ENCODE measurements at regions not wholly inside any gene's neighbourhood (a gene's known extent, or its start where the extent isn't known, plus 50 kb on each side); places are given as distances from the start of the nearest gene placed in this dataset.
A peak's percentile ranks its signal among the peaks of the same experiment; 100 is the strongest.
"Not testable (repeated sequence)": the region's sequence is repeated elsewhere in the genome, so short reads cannot be mapped to it uniquely, and the experiment has no call there.

DNA sequence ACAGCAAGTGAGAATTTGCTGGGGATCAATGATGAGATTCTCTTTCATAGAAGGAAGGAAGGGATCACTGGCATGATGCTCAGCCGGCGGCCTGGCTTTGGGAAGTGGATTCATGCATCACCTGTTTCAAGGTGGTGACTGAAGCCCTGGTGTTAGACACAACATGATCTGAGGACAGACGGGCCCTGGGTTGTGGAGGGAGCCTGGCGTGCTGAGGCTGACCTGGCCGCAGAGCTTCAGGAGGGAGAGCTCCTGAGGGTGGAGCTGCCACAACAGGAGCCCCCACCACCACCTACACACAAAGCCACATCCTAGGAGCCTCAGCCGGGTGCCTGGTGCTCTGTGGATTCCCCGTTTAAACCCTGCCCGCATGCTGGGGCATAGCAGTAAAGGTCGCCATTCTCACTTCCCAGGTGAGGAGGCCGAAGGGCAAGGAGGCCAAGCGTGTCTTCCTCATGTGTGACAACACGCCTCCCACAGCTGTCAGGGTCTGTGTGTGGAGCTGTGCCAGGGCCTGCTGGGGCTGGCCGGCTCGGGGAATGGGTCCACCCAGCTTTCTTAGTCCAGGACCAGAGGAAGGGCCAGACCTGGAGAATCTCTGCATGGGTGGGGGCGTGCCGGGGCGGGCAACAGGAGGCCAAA lies 107.0 kb downstream of the ERMARD start:
- DNase-seq: no peak

DNA sequence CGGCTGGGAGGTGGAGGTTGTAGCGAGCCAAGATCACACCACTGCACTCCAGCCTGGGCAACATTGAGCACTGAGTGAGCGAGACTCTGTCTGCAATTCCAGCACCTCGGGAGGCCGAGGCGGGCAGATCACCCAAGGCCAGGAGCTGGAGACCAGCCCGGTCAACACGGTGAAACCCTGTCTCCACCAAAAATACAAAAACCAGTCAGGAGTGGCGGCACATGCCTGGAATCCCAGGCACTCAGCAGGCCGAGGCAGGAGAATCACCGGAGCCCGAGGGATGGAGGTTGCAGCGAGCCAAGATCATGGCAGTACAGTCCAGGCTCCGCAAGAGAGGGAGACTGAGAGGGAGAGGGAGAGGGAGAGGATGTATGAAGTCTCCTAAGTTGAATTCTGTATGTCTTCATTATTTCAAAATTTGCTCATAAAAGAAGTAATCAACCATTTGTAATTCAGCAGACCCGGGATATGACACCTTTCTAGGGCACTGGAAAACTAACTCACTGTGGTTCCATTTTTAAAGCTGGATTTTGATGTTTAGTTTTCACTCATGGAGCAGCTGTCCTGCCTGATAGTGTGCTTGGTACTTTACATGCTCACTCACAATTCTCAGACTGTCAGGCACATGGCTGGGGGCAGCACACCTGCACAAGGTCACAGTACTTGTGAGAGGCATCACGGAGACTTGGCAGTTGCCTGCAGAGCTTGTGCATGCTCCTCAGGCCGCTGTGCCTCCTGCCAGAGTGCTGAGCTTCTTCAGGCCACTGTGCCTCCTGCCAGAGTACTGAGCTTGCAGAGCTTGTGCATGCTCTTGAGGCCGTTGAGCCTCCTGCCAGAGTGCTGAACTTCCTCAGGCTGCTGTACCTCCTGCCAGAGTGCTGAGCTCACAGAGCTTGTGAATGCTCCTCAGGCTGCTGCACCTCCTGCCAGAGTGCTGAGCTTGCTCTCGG lies 106.2 kb downstream of the ERMARD start:
- DNase-seq: no peak

DNA sequence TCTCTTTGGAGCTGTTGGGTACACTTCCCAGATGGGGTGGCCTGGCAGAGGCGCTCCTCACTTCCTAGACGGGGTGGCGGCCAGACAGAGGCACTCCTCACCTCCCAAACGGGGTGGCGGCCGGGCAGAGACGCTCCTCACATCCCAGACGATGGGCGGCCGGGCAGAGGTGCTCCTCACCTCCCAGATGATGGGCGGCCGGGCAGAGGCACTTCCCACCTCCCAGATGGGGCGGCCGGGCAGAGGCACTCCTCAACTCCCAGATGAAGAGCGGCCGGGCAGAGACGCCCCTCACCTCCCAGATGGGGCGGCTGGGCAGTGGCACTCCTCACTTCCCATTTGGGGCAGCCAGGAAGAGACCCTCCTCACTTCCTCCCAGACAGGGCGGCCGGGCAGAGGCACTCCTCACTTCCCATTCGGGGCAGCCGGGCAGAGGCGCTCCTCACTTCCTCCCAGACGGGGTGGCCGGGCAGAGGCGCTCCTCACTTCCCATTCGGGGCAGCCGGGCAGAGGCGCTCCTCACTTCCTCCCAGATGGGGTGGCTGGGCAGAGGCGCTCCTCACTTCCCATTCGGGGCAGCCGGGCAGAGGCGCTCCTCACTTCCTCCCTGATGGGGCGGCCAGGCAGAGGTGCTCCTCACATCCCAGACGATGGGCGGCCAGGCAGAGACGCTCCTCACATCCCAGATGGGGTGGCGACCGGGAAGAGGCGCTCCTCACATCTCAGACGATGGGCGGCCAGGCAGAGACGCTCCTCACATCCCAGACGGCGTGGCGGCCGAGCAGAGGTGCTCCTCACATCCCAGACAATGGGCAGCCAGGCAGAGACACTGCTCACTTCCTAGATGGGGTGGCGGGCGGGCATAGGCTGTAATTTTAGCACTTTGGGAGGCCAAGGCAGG lies 105.3 kb downstream of the ERMARD start:
- not testable (repeated sequence) for DNase-seq

DNA sequence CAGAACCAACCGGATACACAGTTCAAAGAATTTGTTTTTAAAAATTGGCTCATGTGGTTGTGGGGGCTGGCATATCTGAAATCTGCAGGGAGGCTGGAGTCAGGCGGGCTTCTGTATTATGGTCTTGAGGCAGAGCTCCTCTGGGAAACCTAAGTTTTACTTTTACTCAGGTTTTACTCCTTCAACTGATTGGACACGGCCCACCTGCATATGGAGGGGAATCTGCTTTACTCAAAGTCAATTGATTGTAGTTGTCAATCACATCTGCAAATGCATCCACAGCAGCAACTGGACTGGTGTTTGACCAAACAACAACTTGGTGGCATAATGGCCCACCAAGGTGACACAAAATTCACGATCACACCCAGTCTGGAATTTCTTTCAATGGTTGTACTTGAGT lies 103.4 kb downstream of the ERMARD start:
- no peak for DNase-seq

DNA sequence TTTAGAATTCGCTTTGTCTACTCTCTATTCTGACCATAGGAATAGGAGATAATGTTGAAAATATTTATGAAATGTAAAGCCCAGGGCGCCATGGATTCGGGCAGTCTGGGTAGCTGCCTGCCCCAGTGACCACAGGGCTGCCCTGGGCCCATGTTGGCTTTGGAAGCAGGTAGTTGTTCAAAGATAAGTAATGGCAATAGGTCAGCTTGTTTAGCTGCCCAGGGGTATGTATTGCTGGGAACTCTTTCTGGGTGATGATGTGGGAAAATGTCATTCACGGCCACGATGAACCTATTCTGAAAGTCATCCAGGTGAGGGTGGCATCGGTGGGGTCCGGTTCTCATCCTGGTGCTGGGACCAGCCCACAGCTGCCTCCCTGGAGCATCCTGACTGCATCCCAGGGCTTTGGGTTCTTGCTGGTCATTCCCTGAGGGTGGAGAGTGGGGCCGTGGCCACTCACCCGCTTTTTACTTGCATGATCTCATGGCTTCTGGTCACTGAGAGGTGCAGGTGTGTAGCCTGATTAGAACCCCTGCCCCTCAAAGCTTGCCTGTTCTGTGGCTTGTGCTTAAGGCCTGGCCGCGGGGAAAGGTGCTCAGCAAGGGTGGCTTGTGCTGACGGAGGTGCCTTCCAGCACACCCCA lies 102.8 kb downstream of the ERMARD start:
- no peak for DNase-seq

DNA sequence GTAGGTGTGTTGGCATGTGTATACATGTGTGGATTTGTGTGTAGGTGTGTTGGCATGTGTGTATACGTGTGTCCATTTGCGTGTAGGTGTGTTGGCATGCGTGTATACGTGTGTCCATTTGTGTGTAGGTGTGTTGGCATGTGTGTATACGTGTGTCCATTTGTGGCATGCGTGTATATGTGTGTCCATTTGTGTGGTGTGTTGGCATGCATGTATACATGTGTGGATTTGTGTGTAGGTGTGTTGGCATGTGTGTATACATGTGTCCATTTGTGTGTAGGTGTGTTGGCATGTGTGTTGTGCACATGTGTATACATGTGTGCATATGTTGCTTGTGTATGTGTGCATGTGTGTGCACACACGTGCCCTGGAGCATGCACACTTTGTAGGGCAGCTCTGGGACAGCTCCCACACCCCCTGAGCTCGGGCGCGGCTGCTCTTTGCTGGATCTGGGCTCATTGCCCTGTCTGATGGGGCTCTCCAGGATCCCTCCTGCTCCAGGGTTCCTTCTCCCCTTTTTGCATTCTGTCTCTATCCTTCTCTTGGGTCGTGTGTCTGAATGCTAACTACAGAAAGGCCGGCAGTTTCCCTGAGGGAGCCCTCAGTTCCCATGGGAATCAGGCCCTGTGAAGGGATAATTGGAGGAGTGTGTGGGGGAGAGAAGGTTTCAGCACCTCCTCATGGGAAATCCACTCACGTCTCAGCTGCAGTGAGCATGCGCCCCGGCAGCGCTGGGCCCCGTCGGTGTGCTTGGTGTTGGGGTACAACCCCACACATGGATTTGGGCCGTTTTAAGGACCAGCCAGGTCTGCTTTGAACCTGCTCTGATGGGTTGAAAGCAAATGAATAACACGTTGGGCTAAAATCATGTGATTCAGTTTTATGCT lies 102.0 kb downstream of the ERMARD start:
- DNase-seq: no peak

DNA sequence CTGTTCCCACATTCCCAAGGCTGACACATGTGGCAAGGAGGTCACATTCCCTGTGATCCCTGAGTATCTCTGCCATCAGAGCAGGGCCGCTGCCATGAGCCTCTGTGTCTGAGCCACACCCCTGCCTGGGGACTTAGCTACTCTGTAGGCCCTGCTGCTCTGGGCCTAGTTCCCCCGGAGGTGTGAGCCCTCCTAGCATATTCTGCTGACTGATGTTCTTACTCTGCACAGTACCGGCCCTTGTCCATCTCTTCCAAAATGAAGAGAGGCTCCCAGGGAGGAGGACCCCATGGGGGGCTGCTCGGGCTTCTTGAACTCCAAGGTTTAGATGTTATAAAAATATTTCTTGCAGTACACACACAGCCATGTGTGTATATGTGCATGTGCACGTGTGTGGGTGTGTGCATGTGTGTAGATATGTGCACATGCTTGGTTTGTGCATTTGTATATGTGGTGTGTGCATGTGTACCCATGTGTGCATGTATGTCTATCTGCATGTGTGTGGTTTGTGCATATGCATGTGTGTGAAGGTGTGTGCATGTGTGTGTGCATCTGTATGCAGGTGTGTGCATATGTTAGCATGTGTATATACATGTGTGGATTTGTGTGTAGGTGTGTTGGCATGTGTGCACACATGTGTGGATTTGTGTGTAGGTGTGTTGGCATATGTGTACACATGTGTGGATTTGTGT lies 101.2 kb downstream of the ERMARD start:
- no peak for DNase-seq

DNA sequence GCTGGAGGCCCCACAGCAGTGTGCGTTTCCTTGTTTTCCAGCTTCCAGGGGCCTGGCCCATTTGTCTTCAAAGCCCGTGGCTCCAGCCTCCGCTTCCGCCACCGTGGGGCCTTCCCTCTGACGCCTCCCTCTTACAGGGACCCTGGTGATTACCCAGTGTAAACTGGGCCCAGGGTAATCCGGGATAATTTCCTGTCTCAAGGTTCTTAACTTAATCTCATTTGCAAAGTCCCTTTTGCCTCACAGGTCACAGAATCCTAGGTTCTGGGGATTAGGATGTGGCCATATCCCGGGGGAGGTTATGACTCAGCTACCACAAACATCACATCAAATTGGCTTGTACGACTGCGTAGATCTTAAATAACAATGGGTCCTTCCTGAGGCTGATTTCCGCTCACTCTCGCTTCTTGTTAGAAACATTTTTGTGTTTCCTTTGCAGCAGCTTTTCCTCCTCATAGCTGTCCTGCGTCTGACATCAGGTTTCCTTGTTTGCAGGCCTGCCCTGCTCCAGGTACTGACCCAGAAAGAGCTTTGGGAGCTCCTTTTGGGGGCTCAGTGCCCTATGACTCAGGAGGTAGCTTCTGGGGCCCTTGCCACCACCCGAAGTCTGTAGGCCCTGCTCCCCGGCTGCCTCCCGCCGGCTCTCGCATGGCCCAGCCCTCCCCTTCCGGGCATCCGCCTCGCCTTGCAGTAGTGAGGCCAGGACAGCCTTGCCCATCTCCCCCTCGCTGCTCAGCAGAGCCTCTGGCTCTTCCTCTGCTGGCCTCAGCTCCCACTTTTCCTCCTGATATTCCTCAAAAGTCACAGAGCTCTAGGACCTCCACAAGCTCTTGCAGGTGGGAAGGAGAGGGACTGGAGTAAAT lies 100.5 kb downstream of the ERMARD start:
- DNase-seq: peak; percentile 14

DNA sequence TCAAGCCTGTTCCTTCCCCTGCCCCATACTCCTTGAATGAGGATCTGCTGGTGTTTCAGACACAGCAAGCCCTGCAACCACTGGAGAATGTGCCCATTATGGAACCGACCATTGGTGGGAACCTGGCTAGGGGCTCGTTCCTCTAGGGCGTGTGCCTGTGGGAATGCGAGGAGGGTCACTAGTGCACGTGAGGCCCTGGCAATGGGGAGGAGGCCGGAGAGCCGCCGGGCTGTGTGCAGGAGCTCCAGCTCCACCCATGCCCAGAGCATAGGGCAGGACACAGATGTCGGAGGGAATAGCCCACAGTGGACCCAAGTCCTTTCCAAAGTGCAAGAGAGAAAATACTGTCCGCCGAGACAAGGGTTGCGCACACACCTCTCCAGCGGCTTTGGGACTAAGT lies 99.3 kb downstream of the ERMARD start:
- DNase-seq: no peak

DNA sequence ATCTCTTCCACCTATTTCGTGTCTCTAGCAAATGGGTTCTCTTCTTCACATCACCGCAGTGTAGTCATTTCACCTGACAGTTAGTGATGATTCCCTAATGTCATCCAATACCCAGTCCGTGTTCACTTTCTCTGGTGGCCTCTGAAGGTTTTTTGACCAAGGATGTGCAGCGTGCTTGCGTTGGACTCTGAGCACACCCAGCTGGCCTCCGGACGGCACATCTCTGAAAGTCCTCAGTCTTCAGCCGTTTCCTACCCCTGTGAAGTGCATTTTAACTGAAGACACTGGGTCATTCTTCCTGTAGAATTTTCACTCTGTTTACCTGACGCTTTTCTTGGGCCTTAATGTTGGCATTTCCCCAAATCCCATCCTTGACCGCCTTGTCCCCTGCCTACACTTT lies 98.7 kb downstream of the ERMARD start:
- no peak for DNase-seq

DNA sequence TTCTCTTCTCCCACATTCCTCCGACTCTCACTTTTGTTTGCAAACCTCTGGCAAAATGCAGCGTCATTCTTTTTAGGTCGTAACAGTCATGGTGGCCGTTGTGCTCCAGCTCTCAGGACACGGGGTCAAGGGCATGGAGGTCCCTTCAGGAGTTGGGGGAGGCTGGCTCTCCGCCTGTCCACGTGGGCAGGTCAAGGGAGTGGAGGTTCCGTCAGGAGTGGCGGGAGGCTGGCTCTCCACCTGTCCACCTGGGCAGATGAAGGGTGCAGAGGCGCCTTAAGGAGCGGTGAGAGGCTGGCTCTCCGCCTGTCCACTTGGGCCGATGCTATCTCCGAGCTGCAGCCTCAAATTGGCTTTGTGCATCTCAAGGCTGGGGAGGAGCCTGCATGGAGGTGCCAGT lies 98.0 kb downstream of the ERMARD start:
- DNase-seq: no peak

DNA sequence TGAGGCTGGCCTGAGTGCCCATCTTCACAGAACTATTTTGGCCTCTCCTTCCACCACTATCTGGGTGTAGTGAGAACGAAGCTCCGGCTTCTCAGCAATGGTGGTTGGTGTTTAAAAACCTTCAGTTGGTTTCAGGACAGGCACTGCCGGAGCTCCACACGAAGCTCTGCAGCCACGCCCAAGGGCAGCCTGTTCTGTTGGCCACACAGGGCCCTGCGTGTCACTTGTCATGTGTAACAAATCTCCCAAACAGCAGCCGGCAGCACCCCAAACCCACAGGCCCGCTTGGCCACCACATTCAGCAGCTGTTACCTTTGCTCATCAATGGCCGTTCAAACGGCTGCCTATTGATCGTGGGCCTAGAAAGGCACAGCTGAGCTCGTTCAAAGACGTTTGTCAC lies 97.5 kb downstream of the ERMARD start:
- DNase-seq: no peak

DNA sequence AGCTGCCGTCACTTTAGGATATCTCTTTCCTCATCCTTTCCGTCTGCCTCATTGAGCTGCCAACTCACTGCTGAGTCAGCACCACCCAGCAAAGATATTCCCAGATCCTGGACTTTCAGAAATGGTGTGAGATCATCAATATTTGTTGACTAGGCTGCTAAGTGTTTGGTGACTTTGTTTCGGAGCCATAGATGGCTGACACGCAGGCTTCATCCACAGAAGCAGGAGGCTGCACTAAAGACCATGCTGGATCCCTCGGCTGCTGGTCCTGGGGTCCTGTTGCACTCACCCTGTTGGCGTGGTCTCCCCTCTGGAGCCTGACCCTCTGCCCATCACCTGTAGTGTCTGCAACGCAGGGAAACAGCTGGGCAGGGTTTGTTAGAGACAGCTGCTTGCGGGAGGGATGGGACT lies 96.5 kb downstream of the ERMARD start:
- no peak for DNase-seq

DNA sequence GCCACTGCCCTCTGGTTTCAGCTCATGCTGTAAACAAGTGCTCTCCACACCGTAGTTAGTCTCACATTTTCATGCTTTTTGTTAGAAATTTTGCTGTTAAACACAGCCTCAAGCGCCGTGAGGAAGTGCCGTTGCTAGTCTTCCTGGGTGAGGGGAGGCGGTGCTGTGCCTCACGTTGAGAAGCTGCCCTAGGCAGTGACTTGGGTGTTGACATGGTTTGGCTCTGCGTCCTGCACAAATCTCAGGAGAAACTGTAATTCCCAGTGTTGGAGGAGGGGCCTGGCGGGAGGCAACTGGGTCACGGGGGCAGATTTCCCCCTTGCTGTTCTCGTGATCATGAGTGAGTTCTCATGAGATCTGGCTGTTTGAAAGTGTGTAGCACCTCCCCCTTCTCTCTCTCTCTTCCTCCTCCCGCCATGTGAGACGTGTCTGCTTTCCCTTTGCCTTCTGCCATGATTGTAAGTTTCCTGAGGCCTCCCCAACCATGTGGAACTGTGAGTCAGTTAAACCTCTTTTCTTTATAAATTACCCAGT lies 95.8 kb downstream of the ERMARD start:
- no peak for DNase-seq

DNA sequence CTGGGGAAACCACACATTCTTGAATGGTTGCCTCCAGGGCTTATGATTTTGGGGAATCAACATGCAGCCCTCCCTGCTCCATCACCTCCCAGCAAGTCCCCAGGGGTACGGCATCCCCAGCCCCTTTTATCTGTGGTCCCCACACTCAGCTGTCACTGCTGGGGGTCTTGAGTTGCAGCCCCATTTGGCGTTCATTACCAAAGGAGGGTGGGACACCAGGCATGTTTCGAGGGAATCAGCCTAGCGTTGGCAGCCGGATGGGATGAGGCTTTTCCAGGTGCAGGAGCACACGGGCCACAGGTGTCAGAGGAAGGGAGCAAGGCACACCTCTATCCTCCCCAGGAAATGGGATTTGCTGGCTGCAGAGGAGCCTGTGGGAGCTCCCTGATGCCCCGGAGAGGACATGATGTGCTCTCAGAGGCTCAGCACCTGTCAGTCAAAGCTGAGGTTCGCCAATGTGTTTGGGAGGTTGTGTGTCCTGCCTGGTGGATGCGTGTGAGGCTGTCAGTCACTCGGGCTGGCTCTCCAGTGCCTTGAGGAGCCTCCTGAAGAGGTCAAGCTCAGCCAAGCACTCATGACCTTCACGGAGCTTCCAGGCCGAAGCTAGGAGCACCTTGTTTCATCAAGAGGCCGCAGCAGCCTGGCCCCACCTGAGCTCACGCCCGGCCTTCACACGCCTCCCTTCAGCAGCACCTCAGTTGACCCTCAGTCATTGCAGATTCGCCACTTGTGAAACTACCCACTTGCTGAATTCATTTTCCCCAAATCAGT lies 95.0 kb downstream of the ERMARD start:
- no peak for DNase-seq

DNA sequence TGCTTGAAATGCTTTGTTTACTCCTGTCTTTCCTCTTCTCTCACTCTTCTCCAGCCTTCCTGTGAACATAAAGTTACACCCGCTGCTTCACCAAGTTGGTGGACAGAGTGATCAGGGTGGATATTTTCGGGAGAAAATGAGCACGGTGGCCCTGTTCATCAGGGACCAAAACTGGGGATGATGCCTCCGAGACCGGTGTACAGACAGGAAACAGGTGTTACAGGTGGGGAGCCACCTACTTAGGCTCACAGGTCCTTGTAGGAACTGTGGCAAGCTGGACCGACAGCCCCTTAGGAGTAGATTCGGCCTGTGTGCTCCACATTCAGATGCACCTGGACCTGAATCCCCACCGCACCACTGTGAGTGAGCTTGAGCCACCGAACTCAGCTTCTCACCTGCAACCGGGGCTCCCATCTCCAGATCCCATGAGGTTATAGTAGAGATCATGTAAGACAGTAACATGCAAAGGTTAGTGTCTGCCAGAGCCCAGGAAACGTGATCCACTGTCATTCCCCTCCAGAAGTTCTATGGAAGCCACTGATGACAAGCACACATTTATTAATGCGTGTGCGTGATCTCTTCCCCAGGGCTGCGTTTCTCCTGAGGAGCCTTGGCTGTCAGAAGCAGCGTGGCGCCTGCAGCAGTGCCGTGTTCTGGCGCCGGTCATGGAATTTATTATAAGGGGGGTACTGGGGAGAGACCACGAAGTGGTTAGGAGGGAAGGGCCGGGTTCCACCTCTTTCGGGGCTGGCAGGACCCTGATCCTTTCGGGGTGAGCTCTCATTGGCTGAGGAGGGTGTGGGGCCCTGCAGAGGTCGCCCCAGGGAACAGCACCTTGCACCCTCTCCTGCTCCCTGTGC lies 94.2 kb downstream of the ERMARD start:
- no peak for DNase-seq

DNA sequence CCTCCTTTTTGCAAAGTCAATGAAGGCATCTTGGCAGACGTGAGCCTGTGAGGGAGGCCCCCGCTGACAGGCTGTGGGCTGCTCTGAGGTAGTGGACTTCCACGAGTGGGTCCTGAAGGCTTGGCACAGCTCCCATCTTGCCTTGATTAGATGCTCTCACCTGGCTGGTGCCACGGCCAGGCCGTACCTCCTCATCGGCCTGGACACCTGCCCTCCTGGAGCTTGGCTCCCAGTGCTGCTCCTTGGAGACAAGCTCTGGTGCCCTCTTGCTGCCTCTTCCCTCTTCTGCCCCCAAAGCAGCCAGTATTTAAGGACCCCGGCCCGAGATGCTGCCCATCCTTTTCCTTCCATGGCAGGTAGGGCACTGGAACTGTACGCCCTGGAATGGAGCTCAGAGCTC lies 93.5 kb downstream of the ERMARD start:
- no peak for DNase-seq

DNA sequence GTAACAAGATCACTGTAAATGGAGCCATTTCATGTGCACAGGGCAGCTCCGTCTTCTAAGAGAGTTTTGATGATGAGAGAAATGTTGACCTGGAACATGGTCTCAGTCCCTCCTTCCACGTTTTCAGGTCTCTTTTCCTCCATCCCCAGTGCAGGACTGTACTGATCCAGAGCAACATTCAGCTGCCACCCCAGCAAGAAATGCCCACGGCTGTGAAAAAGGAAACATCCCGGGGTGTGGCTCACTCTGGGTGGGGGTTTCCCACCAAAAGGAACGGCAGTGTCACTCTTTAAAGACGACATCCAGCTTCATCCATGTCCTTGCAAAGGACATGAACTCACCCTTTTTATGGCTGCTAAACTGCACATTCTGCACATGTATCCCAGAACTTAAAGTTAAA lies 92.6 kb downstream of the ERMARD start:
- no peak for DNase-seq
